Esophagus muscularis mucosa (tissue), 4 donors: ENCODE measurements at regions not wholly inside any gene's neighbourhood (a gene's known extent, or its start where the extent isn't known, plus 50 kb on each side); places are given as distances from the start of the nearest gene placed in this dataset.

ENCODE experiments used
- CTCF ChIP-seq, 3 experiments: fragments of 200-600 bp in 2 of 3; fragments of 450-650 bp in 1 of 3; sonication (generic) in 2 of 3; IDR thresholded peaks; one replicate each; pipeline ENCODE4 v1.5.1; 2017 to 2019; ENCODE audit warnings: antibody characterized with exemption in 3 of 3, mild to moderate bottlenecking in 2 of 3, moderate library complexity in 1 of 3
- EP300 ChIP-seq: sonication (generic); formaldehyde crosslinking; IDR thresholded peaks from one replicate; pipeline ENCODE4 v1.6.1; 2017; ENCODE audit warnings: antibody characterized with exemption
- POLR2AphosphoS5 ChIP-seq, 2 donors: sonication (generic); formaldehyde crosslinking; IDR thresholded peaks; one replicate each; pipeline ENCODE4 v1.6.1; 2017; ENCODE audit warnings: antibody characterized with exemption in 2 of 2

GRCh38 chr5:67488885-67489284 is 292.3 kb upstream of the CD180 start:
- TF ChIP-seq CTCF (IDR thresholded peaks at IDR 0.05) = no peak
- TF ChIP-seq EP300 = no peak
- no peak for TF ChIP-seq POLR2AphosphoS5 (IDR thresholded peaks at IDR 0.05)
